Head of caudate nucleus (tissue), 42 donors: ENCODE measurements at regions not wholly inside any gene's neighbourhood (a gene's known extent, or its start where the extent isn't known, plus 50 kb on each side); places are given as distances from the start of the nearest gene placed in this dataset.
"Not testable (repeated sequence)": the region's sequence is repeated elsewhere in the genome, so short reads cannot be mapped to it uniquely, and the experiment has no call there.

Source experiments
- DNase-seq, 42 donors: peaks; one replicate each; pipeline versions ENCODE4 v3.0.0 to v3.0.0-alpha.2; 2020 to 2021; ENCODE audit warnings: mixed read lengths in 7 of 42
- intact Hi-C: fragments of 100-400 bp; cut with DNase I; formaldehyde crosslinking; loops from one replicate; pipeline ENCODE4 v1.15.0; 2022

DNA sequence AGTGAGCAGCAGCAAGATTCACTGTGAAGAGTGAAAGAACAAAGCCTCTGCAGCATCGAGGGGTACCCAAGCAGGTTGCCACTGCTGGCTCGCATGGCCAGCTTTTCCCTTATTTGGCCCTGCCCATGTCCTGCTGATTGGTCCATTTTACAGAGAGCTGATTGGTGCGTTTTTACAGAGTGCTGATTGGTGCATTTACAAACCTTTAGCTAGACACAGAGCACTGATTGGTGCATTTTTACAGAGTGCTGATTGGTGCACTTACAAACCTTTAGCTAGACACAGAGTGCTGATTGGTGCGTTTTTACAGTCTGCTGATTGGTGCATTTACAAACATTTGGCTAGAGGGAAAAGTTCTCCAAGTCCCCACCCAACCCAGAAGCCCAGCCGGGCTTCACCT is 113.4 kb upstream of the DUSP22 start:
- intact Hi-C loops: not testable (repeated sequence)
- peak in 1 of 42 donors; percentile 7 for DNase-seq

DNA sequence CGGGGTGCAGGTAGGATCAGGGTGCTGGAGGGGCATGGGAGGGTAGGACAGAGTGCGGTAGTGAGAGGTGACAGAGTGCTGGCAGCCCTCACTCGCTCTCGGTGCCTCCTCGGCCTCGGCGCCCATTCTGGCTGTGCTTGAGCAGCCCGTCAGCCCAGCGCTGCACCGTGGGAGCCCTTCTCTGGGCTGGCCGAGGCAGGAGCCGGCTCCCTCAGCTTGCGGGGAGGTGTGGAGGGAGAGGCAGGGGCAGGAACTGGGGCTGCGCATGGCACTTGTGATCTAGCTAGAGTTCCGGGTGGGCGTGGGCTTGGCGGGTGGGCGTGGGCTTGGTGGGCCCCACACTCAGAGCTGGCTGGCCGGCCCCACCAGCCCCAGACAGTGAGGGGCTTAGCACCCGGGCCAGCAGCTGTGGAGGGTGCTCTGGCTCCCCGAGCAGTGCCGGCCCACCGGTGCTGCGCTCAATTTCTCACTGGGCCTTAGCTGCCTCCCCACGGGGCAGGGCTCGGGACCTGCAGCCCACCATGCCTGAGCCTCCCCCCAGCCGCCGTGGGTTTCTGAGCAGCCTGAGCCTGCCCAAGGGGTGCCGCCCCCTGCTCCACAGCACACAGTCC is 112.8 kb upstream of the DUSP22 start:
- intact Hi-C loops: no loop called here
- no peak for DNase-seq

DNA sequence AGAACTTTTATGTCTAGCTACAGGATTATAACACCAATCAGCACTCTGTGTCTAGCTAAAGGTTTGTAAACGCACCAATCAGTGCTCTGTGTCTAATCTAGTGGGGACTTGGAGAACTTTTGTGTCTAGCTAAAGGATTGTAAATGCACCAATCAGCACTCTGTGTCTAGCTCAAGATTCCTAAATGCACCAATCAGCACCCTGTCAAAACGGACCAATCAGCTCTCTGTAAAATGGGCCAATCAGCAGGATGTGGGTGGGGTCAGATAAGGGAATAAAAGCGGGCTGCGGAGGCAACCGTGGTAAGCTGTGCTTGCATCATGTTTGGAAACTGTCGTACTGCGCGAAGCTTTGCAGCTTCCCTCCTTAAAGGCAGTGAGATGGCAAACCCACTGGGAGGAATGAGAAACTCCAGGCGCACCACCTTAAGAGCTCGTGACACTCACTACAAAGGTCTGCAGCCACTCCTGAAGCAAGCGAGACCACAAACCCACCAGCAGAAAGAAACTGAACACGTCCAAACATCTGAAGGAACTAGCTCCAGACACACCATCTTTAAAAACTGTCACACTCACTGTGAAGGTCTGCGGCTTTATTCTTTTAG is 112.1 kb upstream of the DUSP22 start:
- DNase-seq, intact Hi-C loops: not testable (repeated sequence)

DNA sequence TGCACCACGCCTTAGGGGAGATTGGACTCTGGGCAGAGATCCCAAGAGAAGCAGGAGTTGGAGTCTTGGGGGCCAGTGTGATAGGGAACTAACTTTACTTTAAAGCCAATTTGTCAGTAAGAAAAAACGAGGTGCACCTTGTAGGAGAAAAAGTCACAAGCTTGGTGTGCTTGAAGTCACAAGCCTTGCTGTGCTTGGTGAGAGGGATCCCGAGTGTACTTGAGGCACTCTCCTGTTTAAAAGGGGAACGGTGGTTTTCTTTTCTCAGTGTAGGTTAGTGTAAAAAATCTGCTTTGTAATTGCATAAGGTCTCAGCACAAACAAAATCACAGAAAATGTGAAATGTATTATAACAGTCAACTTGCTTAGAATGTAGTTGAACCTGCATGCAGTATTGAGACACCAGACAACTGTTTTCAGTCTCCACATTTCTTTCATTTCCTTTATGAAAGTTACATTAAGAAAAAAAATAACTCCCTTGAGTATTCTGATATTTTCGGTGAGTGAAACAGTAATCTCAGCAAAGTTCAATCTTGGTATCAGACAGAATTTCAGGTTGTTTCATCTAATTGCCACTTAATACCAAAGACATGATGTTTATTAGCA is 111.1 kb upstream of the DUSP22 start:
- peak in 1 of 42 donors; percentile 3 for DNase-seq
- intact Hi-C loops: no loop called here

DNA sequence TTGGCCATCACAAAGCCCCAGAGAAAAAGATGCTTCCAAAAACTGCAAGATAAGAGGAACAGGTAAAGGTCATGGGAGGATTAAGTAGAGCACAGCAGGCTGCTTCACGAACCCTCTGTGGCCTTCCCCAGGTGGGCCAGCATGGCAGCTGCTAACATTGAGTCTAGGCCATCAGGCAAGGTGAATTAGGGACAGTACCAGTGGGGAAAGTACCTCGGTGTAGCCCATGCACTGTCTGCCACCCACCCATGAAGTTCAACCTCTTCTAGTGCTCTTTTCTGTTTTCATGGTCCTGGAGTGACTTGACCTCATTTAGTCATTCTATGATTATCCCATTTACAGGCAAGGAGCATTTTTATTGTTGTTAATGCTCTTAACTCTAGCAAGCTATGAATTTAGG is 108.6 kb upstream of the DUSP22 start:
- peak in 2 of 42 donors; percentile 0 to 3 for DNase-seq
- intact Hi-C loops: no loop called here

DNA sequence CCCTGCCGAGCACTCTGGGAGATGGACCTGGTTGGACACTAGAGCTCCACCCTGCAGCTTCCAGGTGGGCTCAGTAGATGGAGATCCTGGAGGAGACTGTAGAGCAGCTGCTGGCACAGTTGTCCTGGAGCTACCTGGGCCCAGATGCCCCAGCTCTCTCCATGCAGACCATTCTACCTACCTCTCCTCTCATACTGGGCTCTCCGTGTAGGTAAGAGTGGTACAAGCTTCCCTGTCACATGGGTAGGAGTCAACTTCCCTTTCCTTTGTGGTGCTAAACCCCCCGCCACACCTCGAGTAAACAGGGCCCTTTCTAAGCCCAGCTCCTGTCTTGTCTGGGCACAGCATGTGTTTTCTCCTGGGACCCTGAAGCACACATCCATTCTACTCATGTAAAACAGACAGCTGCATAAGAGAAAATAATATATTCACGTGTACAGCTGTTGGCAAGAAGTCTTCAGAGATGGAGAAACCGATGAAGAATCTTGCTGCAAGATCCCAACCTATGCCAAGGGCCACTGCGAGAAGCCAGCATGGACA is 108.1 kb upstream of the DUSP22 start:
- peak in 2 of 42 donors; percentile 1 to 16 for DNase-seq
- intact Hi-C loops: no loop called here

DNA sequence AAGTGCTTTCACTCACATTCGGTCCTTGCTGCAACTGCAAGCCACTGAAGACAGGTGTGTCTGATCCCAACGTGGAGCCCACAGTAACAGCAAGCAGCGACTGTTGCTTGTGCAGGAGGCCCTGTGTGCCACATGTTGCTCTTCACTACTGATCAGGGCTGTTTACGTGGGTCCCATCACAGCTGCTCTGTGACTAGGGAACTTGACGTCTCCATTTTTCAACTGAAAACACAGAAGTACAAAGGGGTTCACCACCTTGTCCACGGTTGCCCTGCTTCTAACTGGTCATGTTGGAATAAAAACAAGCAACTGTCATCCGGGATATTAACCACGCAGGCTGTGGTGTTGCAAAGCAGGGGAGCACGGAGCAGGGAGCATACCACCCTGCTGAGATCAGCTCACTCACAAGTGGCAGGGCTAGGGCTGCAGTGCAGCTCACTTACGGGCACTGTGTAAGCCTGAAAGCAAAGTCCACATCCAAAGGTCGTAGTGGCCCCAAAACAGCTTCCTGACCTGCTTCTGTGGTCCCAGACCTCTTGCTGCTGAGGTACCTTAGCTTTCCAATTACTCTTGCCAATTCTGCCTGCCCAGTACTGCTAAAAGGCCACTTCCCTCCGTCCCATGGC is 105.8 kb upstream of the DUSP22 start:
- DNase-seq: peak in 2 of 42 donors; percentile 14 to 21
- intact Hi-C loops: no loop called here

DNA sequence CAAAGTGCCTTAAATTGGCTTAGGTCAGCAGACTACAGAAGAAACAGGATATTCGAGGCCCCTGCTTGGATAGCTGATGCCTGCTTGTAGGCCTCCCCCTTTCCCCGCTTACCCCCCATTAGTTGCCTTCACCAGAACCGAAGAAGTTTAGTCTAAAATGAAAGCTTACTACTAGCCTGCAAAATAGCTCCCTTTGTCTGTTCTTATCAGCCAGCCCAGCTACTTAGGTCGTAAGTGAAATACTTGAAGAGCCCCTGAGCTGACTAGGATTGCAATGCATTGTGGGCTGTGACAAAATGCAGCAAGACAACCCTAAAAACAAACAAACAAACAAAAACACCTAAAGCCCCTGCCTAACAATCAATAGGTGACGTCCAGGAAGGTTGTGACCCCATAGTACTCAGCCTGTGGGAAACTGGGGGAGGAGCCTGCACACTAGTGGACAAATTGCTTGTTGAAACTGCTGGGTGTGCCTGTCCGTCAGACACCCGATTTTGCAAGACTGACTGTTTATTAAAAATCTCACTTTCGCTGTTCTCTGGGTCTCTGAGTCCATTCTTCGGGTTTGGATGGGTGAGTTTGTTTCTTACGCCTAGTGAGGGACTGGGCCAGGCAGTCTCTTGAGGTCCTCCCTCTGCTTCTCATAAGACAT is 105.0 kb upstream of the DUSP22 start:
- intact Hi-C loops: no loop called here
- peak in 1 of 42 donors; percentile 31 for DNase-seq

DNA sequence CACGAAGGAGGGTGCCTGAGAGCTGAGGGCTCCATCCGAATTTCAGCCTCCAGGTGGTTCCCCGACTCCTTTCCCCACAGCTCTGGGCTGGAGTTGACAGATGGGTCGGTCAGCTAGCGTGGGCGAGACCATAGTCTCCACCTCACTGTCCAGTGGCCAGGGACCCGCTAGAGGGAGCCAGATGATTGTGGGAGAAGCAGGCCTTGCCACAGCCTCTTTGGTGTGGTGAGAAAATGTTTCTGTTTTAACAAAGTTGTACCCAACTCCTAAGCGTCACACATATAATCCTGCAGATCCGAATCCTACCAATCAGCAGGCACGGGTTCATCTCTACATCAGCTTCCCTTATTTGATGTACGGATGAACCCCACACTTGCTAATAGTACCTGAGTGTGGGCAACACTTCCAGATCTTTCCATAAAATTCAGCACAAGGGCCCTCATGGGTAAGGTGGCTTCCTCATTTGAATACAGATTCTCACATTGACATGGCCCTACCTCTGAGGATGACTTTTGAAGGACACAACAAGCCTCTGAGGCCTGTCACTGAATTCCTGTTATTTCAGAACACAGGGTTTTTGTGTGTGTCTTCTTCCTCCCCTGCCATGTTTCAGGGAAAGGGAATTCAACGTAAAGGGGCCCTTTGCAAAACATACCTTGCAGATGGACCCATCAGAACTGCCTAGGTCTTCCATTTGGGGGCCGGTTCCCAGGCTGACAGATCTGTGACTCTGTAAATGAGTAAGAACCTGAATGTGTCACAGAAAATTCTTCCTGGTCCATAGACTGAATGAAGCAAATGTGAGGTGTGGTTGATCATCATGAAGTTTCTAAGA is 103.2 kb upstream of the DUSP22 start:
- intact Hi-C loops: no loop called here
- DNase-seq: peak; percentile 33 to 89 (median 76)

DNA sequence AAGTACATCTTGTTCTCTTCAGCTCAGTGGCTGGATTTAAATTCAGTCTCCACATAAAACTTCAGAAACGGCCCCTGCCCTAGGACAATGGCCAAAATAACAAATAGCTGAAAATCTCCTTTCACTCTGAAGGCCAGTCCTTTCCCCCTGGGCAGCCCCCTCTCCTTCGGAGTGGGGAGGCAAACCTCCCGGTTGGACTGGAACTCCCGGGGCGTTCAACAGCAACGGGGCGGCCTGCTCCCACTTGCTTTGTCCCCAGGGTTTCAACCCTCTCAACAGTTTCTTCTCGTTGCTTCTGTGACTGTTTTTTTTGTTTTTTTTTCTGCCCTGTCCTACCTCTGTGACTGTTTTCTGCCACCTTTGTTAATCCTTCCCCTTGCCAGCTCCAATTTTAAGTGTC is 102.6 kb upstream of the DUSP22 start:
- intact Hi-C loops: no loop called here
- peak in 2 of 42 donors; percentile 10 to 29 for DNase-seq

DNA sequence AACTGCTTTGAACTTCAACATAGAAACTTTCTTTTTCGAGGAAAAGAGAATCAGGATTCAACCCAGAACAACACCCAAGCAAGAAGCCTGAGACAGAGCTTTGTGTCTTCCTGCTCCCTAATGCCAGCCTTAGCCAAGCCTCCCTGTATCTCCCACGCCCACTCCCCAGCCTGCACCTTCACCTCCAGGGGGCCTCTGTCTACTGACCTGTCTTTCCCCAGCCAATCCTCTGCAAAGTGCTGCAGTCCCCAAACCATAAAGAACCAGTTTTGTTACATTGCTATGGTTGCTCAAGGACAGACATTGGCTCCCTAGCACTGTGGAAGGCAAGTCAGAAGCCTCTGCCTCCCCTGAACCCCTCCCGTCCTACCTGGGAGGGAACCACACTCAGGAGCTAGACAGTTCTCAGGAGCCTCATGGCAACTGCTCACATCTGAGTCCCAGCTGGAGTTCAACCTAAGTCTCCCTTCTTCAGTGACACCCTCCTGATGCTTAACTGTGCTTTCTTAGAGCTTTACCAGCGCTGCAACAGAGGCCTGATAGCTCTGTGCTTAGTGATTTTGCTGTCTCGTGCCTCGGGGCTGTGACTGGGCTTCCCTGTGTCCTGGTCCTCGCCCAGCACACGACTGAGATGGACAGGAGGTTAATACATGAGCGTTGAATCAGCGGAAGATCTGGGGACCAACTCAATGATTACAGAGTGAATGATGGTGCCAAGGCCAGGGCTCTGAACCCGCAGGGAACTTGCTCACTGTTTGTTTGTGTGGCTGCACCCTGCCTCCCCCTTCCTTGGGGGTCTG is 101.5 kb upstream of the DUSP22 start:
- peak in 2 of 42 donors; percentile 15 to 20 for DNase-seq
- intact Hi-C loops: no loop called here

DNA sequence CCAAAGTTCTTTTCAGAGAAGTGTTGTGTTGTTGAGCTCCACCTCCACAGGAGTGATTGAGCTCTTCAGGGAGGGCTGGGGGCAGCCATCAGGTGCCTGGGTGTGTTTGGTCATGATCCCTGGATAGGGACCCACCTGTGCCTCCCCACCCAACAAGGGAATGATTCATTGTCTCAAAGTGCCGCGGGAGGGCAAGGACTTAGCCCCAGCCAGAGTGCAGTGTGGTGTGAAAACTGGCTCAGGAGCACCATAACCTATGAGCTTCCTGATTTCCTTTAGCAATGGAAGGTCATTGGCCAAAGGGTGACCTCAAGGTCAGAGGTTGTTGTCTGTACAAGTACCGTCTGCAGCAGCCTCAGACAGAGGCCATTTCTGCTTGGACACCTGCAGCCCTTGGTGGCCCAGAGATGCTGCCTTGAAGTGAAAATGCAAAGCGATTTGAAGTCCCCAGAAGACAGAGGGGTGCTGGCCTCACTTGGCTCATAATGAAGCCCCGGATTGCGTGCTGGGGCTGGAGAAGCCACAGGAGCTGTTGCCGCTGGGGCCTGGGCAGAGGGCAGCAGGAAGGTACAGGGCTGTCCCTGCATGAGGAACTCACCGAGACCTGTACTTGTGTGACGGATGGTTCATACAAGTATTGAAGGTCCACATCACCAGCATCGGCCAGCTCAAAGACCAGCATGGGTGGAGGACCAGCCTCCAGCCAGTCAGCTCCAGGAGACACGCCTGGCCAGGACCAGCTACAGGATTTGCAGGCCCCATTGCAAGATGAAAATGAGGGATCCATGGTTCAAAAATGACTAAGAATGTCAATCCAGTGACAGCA is 100.6 kb upstream of the DUSP22 start:
- intact Hi-C loops: no loop called here

DNA sequence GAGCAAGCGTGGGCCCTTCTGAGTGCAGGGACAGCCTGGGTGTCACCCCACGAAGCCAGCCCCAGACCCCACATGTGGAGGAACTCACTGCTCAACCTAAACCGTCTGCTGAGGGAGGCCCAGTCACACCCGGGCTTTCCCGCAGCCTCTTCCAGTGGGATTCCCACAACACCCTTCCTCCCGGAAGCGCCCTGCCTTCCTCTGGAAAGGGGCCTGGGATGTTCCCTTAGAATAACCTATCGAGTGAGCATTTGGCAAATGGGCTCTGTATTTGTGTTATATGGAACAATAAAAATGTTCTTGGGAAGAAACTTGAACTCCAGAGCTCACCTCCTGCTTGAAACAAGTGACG is 100.0 kb upstream of the DUSP22 start:
- intact Hi-C loops: no loop called here

More for the DNA sequence above, 100.6 kb upstream of the DUSP22 start:
- peak in 2 of 42 donors; percentile 11 to 32 for DNase-seq

DNA sequence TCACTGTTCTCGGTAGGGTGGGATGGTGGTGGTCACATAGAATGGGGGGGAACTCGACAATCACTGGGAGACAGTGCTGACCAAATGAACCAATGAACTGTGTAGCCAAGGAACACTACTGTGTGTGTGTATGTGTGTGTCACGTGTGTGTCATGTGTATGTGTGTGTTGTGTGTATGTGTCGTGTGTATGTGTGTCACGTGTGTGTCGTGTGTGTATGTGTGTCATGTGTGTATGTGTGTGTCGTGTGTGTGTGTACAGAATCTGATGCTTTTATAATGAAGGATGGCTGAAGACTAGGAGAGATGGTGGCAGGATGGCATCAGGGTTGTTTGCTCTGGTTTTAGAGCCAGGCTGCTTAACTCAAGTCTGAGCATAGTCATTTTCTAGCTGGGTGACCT is 99.1 kb upstream of the DUSP22 start:
- intact Hi-C loops: no loop called here
- no peak for DNase-seq

More for the DNA sequence above, 100.0 kb upstream of the DUSP22 start:
- peak in 2 of 42 donors; percentile 17 to 27 for DNase-seq

DNA sequence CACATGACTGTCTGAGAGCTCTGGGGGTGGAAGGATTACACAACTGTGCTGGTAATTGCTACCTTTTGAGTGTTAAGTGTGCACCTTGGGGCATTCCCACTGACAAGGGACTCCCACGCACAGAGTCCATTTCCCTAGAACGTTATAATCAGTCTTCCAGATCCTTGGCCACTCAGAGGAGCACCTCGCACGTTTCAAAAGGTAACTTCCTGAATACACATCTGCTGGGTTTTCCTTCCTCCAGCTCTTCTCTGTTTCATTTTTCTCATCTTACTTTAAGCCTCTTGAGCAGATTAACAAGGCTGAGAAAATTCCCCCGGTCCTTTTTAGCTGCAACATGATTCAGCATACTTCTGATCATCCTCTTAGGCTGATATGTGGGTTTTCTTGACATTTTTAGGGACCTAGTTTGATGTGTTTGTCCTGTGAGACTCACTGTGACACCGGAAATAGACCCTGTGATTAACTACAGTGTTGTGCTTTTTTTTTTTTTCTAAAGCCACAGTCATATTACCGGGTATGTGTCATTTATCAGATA is 98.4 kb upstream of the DUSP22 start:
- intact Hi-C loops: no loop called here
- DNase-seq: no peak

DNA sequence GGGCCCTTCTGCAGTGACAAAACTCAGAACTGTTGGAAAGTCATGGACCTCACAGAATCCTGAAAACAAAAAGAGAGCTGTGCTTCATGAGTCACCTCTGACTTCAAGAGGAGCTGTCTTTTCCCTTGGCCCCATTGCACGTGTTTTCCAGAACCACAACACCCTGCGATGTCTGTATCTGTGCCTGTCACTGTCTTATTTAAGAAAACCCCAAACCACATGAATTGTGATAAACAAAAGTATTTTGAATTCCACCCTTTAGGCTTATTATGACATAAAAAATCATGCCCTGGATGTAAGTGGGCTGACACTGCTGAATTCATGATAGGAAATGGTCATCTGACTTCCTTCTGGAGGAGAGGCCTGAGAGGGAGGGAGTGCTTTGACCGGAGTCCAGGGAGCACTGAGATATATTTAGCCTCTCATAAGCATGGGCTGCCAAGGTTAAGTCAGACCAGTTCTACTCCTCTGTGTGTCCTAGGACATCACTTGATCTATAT is 96.4 kb upstream of the DUSP22 start:
- no peak for DNase-seq

DNA sequence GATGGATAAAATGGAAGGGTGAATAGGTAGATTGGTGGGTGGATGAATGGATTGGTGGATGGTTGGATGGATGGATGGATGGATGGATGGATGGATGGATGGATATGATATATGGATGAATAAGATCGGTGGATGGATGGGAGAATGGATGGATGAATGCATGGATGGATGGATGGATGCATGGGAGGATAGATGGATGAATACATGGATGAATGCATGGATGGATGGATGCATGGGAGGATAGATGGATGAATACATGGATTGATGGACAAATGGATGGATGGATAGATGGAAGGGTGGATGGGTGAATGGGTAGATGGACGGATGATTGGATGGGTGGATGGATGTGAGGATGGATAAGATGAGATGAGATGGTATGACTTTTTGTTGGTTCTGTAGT is 95.7 kb upstream of the DUSP22 start:
- intact Hi-C loops: no loop called here

More for the DNA sequence above, 96.4 kb upstream of the DUSP22 start:
- intact Hi-C loops: no loop called here

More for the DNA sequence above, 95.7 kb upstream of the DUSP22 start:
- DNase-seq: no peak
